Endometrium (tissue), 2 donors: ENCODE measurements at regions not wholly inside any gene's neighbourhood (a gene's known extent, or its start where the extent isn't known, plus 50 kb on each side); places are given as distances from the start of the nearest gene placed in this dataset.
"Not testable (repeated sequence)": the region's sequence is repeated elsewhere in the genome, so short reads cannot be mapped to it uniquely, and the experiment has no call there.

Experiments used
- FAIRE-seq: peaks from 2 replicates; lab custom pipeline; 2012; peaks lifted over from hg19 to GRCh38; lab: Jason Lieb, UNC
- donor health status: control.
- donor health status: control.

DNA sequence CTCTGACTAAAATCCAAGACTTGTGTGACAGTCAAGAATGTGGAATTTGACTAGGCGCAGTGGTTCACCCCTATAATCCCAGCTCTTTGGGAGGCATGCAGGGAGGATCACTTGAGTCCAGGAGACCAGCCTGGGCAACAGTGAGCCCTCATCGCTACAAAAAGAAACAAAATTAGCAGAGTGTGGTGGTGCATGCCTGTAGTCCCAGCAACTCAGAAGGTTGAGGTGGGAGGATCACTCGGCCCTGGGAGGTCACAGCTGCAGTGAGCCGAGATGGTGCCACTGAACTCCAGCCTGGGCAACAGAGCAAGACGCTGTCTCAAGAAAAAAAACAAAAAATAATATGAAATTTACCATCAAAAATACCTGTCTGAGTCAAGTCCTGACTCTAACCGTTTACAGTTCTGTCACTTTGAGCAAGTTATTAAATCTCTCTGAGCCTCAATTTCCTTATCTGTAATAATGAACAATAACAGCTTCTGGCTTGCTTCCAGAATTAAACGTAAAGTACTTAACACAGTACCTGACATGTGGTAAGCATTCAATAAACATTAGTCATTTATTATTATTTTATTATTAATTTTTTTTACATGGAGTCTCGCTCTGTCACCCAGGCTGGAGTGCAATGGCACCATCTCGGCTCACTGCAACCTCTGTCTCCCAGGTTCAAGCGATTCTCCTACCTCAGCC lies 204.6 kb upstream of the TSC22D1 start:
- no peak for FAIRE-seq

DNA sequence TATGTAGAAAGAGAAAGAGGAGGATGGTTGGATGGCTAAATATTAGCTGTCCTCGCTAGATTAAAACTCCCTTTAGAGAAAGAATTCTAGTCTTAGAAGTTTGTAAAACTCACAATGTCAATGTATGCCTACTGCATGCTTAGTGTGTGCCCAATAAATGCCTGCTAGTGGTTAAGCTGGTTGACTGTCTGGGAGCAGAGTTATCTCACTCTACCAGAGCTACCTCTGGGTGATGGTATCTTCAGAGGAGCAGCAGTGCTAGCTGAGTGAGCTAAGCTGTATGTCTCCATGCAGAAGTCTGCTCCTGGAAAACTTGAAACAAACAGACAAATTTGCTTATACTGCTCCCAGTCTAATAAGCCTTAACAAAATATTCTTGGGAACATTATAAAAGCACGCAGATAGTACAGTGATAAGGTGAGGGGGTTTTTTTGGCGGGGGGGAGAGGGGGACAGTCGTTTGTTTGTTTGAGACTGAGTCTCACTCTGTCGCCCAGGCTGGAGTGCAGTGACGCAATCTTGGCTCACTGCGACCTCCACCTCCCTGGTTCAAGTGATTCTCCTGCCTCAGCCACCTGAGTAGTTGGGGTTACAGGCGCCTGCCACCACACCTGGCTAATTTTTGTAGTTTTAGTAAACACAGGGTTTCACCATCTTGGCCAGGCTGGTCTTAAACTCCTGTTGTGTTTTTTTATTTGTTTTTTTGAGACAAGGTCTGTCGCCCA lies 202.8 kb upstream of the TSC22D1 start:
- FAIRE-seq: no peak

DNA sequence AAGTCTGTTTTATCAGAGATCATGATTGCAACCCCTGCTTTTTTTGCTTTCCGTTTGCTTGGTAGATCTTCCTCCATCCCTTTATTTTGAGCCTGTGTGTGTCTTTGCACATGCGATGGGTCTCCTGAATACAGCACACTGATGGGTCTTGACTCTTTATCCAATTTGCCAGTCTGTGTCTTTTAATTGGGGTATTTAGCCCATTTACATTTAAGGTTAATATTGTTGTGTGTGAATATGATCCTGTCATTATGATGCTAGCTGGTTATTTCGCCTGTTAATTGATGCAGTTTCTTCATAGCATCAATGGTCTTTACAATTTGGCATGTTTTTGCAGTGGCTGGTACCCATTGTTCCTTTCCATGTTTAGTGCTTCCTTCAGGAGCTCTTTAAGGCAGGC lies 199.2 kb upstream of the TSC22D1 start:
- not testable (repeated sequence) for FAIRE-seq

DNA sequence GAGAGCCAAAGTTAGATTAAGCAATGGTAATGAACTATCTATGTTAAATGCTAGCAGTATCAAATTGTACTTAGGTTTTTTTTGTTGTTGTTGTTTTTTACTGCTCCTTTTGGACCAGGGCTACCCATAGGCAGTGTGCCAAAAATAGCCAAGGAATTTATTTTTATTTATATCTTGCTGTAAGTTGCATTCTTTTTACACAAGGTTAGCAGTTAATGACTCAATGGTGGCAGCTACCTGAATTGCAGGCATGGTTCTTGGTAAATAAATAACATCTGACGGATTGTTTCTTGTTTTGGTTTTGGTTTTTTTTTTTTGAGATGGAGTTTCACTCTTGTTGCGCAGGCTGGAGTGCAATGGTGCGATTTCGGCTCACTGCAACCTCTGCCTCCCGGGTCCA lies 194.8 kb upstream of the TSC22D1 start:
- FAIRE-seq: no peak

DNA sequence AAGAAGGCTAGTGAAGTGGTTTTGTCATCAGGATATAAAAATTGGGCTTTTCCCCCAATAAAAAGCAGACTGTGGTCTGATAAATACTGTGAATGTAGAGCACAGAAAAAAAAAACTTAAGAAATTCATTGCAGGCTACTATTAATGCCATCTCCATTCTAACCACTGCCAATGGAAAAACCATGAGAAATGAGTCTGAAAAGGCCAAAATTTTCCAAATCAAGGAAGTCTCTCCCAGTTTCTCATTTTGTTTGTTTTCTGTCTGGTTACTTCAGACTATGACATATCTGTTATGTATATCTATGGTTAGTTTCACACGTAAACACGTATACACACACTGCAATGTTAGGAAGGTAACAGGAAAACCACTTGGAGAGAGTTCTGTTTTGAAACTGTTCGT lies 193.6 kb upstream of the TSC22D1 start:
- FAIRE-seq: no peak

DNA sequence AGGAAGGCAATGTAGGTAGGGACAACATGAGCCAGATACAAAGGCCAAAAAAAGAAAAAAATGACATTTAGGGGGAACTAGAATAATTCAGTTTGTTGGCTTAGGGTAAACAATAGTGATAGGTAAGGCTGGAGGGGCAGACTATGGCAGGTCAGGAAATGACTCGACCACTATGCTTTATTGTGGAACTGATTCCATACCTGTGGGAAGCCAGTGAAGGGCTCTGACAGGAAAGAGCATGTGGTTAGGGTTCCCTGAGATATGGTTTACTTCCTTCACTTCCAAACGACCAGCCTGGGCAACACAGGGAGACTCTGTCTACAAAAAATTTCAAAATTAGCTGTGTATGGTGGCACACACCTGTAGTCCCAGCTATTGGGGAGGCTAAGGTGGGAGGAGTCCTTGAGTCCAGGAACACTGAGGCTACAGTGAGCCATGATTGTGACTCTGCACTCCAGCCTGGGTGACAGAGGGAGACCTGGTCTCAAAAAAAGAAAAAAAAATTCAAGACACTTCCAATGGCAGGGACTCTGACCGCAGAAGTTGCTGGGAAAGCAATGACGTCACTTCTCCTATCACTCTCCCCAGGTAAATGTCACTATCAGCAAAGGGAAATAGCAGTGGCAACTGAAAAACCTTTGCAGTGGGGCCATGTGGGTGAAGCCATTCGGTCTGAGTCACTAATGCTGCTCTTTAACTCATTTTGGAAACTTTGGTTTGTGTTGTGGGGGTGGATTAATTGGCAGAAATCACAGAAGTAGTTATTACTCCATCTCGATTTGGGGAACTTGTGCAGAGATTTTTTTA lies 192.8 kb upstream of the TSC22D1 start:
- FAIRE-seq: no peak

DNA sequence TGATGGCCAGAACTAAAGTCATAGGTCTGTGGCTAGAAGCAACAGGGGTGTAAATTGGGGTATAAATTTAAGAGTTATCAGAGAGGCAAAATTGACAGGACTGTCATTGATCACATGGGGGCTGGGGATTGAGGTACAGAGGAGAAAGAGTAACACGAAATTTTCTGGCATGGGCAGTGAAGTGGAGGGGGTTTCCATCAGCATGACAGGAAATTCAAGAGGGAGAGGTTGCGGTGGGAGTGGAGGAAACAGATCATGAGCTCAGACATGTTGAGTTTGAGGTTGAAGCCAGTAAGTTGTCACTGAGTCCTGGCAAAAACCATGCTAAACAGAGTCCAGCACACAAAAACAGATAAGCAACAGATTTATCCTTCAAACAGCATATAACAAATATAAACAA lies 192.1 kb upstream of the TSC22D1 start:
- no peak for FAIRE-seq

DNA sequence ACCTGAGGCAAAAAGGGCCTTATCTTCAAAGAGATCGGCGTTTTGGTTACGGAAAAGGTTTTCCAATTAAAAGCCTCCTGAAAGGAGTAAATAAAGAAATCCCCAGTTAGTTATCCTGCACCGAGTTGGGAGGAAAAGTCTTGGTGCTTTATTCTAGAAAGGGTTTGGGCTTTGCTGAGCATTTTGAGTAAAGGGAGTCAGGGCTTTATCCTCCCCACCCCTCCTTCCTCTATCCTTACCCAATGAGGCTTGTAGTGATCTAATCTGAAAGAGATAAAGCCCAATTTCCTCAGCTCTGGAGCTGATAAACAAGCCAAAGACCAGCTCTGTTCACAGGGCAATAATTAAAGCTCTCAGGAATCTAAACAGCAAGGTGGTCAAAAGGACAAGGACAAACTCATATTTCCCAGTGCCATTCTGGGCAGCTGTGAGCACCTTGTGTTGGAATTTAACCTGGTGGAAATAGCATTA lies 188.9 kb upstream of the TSC22D1 start:
- no peak for FAIRE-seq

DNA sequence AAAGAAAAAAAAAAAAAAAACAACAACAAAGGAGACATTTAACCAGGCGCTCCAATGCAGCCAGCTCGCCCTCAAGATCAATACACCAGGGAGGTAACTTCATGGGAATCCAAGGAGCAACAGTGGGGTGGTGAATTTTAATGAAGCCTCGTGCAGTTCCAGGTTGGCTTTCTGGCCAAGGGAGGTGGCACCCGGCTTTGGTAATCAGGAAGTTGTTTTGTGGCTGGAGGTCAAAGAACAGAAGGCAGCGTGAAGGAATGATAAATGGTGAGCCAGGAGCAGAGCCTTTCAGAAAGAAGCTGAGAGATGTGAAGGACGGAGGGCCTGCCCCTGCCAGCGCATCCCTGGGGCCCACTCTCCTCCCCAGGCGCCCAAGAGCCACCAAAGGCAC lies 188.2 kb upstream of the TSC22D1 start:
- no peak for FAIRE-seq

DNA sequence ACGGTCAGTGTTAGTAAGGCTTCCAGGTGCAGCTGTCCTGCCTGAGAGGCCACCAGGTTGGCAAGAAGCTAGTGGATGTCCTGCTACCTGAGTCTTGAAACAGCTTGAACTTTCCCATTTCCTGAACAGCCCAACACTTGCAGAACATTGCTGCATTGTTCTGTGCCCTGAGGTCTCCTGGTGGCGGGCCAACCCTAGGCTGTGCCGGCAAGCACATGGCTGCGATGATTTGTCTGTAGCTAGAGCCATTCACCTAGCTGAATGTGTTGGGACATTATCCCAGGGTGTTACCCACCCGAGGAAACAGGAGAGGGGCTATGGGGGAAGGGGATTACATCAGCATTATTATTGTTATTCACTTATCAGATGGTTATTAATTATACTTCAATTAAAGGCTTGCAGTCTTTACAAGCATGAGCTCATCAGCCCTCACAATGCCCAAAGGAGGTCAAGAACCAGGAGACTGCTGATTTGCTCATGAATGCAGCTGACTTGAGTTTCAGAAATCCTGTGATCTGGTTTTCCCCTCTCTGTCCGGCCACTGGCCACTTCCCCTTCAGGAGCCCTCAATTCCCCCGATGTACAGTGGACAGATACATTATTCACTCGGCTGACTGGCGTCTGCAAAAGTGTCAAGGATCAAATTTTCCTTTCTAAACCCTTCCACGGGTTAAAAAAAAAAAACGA lies 187.6 kb upstream of the TSC22D1 start:
- no peak for FAIRE-seq

DNA sequence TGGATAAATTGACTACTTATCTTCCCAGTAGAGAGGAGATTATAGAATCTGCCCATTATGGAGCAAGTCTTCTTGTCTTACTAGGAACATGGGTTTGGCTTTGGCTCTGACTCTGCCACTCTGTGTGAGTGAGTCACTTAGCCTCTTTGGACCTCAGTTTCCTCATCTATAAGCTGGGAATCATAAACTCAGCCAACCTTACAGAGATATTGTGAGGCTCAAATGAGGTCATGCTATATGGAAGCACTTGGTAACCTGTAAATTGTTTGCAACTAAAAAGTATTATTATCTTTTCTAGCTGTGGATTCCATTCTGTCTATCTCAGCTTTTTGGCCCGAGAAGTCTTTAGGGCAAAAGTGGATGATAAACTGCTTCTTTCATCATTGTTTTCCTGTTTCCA lies 186.8 kb upstream of the TSC22D1 start:
- no peak for FAIRE-seq

DNA sequence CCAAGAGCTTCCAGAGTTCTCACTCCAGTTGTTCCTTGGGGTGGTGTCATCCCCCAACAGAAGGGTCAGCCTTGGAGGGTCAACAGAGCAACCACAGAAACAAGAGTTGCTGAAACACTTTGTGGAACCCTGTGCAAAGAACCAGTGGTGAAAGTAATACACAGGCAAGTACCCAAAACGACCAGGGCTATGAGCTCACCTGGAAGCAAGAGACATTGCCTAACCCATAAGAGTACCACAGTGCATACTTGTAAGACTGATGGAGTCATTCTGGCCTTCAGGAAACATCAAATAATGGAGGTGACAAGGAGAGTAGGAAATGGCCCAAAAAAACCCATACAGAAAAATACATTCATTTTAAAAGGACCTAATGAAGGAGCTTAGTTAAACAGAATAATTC lies 184.3 kb upstream of the TSC22D1 start:
- no peak for FAIRE-seq

DNA sequence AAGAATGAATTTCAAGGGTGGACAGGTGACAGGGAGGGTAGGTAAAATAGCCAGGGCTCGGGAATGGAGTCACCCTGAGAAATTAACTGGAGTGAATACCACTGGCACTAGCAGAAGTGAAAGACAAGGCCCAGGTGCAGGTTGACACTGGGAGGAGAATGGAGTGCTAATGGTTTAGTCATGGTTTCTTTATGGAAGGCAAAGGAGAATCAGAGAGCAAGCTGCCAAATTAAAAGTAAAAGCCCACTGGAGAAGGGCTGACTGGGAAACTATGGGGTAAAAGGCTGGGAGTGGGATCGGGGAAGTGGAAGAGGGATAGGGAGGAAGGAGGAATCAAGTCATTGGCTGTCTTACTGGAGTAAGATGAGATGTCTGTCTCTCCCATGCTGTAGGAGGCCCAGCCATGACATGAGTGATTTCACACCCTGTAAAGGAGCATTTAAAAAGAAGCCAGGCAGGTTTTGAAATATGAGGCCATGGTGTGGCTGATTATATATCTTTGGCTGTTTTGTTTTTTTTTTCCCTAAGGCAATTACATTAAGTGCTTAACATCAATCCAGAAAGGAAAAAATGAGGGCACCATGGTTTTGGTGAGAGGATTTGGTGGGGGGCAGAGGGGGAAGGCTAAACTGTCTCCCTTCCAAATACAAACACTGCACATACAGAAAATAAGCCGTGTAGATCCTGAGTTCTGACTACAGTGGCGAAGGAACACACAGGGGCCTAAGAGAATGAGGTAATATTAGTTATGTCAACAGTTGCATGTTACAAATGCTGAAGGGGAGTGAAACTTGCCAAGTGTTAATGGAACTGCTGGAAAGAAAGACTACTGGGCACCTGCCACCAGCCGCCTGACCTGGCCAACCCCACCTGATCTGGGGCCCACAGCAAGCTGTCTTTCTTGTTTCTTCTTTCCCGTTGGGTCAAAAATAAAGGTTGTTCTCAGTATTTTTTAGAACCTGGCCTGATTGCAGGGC lies 183.5 kb upstream of the TSC22D1 start:
- no peak for FAIRE-seq

DNA sequence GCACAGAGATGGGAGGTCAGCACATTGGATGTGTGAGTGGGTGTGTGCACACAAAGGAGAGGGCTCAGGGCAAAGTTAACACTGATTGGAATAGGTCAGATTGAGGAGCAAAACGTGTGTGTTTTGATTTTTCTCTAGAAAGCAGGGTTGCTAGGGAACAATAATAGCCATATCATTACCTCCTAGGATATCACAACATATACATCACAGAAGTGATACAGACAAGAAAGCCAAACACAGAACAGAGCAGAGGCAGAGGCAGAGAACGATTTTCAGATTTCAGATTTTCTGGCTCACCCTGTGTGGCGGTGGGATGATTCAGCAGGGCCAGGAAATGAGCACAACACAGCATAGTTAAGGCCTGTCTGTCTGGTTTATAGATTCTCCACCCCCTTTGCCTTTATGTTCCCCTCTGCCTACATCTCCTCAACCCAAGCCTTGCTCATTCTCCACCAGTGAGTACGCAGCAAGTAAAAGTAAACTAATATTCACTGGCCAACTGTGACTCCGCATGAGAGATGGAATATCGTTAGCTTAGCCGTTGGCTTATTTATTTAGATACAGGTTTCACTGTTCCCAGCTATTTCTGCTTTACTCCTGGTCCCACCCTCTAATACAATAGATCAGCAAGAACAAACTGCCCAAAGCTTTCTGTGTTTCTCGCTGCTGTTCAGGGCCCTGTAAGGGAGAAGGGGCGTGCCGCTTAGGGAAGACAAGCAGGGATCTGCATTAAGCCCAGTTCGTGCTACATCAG lies 182.7 kb upstream of the TSC22D1 start:
- FAIRE-seq: no peak

DNA sequence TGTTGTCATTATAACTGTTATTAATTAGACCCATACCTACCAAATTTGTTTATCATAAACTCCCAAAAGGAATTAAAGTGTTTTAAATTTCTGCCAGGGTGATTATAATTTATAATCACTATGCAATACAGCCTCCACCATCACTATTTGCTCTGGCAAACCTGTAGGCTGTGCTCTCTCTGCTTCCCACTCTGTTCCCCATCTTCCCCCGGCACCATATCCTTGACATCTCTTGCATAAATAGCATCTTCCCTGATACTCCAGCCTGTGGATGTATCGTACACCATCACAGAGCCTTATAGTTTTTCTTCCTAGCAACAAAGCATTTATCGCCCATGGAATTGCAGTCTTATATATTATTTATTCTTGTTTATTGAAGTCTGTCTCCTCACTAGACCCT lies 181.5 kb upstream of the TSC22D1 start:
- FAIRE-seq: no peak

DNA sequence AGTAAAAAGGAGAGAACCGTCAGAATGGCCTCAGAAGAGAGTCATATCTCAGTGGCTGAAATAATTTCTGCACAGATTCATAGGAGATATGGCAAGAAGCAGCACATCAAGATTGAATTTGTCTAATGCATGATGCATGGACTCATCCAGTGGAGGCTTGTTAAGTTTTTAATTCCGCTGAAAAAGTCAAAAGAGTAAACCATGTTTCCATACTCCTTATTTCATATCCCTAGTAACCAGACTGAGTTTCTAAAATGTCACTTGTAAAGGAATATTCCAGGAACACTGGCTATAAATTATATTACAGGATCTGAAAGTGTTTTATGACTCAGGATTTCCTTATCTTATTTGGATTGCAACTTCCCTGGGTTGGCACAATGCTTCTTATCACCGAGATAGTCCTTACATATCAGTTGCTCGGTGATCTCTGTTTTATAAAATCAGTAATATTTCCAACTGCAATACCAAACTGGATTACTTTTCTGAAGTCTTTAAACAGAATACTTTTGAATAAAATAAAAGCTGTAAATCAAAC lies 180.2 kb upstream of the TSC22D1 start:
- FAIRE-seq: no peak

DNA sequence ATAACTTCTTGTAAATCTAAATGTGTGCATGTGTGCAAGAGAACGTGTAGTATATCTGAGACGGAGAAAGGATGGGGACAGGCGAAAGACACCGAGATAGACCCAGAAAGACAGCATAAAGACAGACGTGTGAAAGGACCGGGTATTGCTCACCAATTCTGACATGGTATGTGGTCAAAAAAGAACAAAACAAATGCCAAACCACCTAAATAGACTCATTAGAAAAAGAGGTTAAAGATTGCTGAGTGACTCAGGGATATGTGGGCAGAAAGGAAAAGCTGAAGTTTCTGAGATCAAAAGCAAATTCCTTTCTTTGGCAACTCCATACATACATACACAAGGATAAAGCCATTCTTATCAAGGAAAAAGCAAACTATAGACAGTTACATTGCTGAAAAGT lies 179.7 kb upstream of the TSC22D1 start:
- FAIRE-seq: no peak

DNA sequence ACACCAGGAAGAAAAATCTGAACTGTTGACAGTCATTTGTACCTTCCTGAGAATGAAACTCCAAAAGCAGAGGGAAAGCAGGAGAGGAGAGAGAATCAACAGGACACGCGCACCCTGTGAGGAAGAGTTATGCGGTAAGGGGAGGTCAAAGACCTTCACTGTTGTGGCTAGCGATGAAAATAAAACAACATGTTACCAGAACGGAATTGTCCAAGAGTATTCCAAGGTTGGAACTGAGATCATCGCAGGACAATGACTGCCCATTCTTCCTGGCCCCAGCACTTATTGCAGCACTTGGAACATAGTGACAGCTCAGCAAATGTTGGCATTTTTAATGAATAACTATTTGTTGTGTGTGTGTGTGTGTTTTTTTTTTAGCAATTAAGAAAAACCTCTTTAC lies 176.0 kb upstream of the TSC22D1 start:
- FAIRE-seq: no peak

DNA sequence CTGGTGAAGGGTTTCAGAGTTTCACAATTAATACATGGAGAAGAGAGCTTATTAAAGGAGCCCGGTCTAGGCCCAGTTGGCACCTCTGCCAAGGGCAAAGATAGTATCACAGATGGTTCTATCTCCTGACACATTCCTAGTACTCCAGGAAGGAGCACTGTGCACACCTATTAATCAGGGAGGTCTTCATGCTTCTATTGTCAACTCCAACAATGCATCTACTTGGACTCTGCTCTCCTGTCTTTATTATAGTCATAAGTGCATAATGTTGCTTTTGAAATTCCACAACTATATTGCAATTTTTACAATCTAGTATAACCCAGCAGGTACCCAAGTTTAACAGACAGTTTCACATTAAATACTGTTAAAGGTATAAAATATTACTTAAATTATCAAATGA lies 174.5 kb upstream of the TSC22D1 start:
- FAIRE-seq: no peak

DNA sequence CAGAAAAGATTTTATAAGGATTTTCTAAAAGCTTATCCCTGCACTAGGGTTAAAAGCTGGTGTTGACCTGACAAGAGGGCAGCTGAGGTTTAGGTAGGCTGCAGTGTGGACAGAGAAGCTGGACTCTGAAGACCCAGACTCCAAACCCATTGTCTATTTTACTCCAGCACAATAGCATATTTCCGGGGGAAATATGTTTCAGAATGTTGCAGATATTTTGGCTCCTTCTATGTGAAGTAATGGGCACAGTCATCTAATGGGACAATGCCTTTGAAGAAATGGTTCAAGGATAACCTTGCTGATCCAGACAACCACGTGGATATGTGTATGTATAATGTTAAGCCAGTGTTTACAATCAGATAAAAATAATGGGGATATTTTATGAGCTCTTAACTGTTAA lies 173.8 kb upstream of the TSC22D1 start:
- no peak for FAIRE-seq
